DND-41 (cell line): ENCODE measurements at regions not wholly inside any gene's neighbourhood (a gene's known extent, or its start where the extent isn't known, plus 50 kb on each side); places are given as distances from the start of the nearest gene placed in this dataset.
"Not testable (repeated sequence)": the region's sequence is repeated elsewhere in the genome, so short reads cannot be mapped to it uniquely, and the experiment has no call there.

Experiments used
- ATAC-seq: fragments of 200-7000 bp; cut with Tn5 transposase; 3 replicates; pipeline ENCODE4 v1.9.1; 2021; ENCODE audit warnings: low read depth; ENCODE audit not compliant: insufficient read depth
- DNase-seq: peaks from one replicate; pipeline ENCODE4 v3.0.0-alpha.2; 2020
- H2AFZ ChIP-seq: 2 replicates; pipeline ENCODE4 v1.6.0; 2012; ENCODE audit warnings: low read depth, low read length
- H3K27ac ChIP-seq: 2 replicates; pipeline ENCODE4 v1.5.1; 2012; ENCODE audit warnings: low read length, inconsistent platforms
- H3K27me3 ChIP-seq: fragments of 200-600 bp; sonication (generic); 2 replicates; pipeline ENCODE4 v1.6.0; 2012; ENCODE audit warnings: low read length, mild to moderate bottlenecking, inconsistent platforms; ENCODE audit not compliant: insufficient read depth, poor library complexity
- H3K36me3 ChIP-seq: 2 replicates; pipeline ENCODE4 v1.5.1; 2012; ENCODE audit warnings: low read length, inconsistent platforms; ENCODE audit not compliant: insufficient read depth
- H3K4me1 ChIP-seq: 2 replicates; pipeline ENCODE4 v1.5.1; 2012; ENCODE audit warnings: mild to moderate bottlenecking, low read length; ENCODE audit not compliant: insufficient read depth
- H3K4me2 ChIP-seq: 2 replicates; pipeline ENCODE4 v1.6.0; 2012; ENCODE audit warnings: mild to moderate bottlenecking, moderate library complexity, low read length, inconsistent platforms; ENCODE audit not compliant: insufficient read depth
- H3K4me3 ChIP-seq, 2 experiments: fragments of 200-600 bp in 1 of 2; shearing (Covaris generic) in 1 of 2; 2 replicates each; pipeline ENCODE4 v1.5.1; 2012 to 2016; ENCODE audit warnings: inconsistent platforms in 2 of 2, low read length in 2 of 2, mild to moderate bottlenecking in 2 of 2, low read depth in 1 of 2, moderate library complexity in 1 of 2
- H3K79me2 ChIP-seq: 2 replicates; pipeline ENCODE4 v1.6.0; 2012; ENCODE audit warnings: low read length, inconsistent platforms; ENCODE audit not compliant: insufficient read depth
- H3K9ac ChIP-seq: 2 replicates; pipeline ENCODE4 v1.6.0; 2012; ENCODE audit warnings: low read depth, mild to moderate bottlenecking, inconsistent platforms, low read length, moderate library complexity
- H3K9me3 ChIP-seq: 2 replicates; pipeline ENCODE4 v1.5.1; 2012; ENCODE audit warnings: low read length, moderate library complexity, mild to moderate bottlenecking, inconsistent platforms; ENCODE audit not compliant: insufficient read depth, severe bottlenecking
- H4K20me1 ChIP-seq: 2 replicates; pipeline ENCODE4 v1.6.0; 2012; ENCODE audit warnings: low read length; ENCODE audit not compliant: insufficient read depth
- CTCF ChIP-seq: IDR thresholded peaks from 2 replicates; pipeline ENCODE4 v1.5.1; 2012; ENCODE audit warnings: borderline replicate concordance, low read length, moderate library complexity, mild to moderate bottlenecking; ENCODE audit not compliant: poor library complexity, severe bottlenecking; ENCODE audit errors: extremely low read depth
- EZH2 ChIP-seq: IDR thresholded peaks from 3 replicates; pipeline ENCODE4 v1.6.1; 2012; ENCODE audit warnings: borderline replicate concordance, low read depth, mild to moderate bottlenecking, moderate library complexity, low read length, inconsistent platforms; ENCODE audit not compliant: severe bottlenecking

DNA sequence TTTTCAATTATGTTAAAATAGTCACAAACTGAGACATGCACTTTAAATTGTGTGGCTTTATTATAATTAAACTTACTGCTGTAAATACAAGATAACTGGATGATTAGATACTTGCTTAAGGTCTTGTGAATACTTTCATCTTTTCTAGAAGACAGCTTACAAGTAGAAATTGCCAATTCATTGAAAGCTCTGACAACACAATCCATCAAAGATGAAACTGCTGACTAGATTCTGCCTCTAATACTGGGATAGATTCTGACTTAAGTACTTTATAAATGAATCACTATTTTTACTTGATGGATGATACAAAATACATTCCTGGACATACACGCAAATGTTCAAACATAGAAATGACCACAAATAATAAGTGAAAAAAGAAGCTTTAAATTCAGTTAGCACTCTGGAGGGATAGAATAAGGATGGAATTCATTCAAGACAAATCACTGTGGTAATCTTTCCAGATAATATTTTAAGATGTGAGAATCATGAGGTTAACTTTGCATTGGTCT, 876.8 kb downstream of the RPS29 start:
- TF ChIP-seq EZH2: no peak
- no peaks in the 10 kb centered on the region for H3K36me3 ChIP-seq
- H3K4me1 ChIP-seq: no peaks in the 10 kb centered on the region
- H3K27ac ChIP-seq: no peak overlapping the region
- no peak overlapping the region for H3K4me3 ChIP-seq
- H3K9ac ChIP-seq: no peak overlapping the region
- H2AFZ ChIP-seq: no peak overlapping the region
- DNase-seq: no peak
- no peak overlapping the region for H3K4me2 ChIP-seq
- no peaks in the 10 kb centered on the region for H3K9me3 ChIP-seq
- no peaks in the 10 kb centered on the region for H3K79me2 ChIP-seq
- ATAC-seq: no peak
- H3K27me3 ChIP-seq: no peaks in the 10 kb centered on the region
- no peaks in the 10 kb centered on the region for H4K20me1 ChIP-seq

DNA sequence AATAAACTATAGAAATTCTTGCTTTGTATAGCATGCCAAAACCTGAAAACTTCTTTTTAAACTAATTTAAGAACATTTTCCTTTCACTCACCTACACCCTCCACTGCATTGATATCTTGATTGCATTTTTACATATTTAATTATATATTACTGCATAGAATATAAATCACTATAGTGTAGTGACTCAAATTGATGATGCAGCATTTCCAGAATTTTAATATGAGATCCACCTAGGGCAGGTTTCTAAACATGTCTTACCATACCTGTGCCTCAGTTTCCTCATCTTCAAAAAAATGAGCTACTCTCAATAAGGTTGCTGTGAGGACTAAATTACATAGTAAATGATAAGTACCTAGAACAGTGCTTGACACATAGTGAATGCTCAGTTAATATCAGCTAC, 881.5 kb downstream of the RPS29 start:
- TF ChIP-seq CTCF: no peak
- H3K9ac ChIP-seq: no peak overlapping the region

DNA sequence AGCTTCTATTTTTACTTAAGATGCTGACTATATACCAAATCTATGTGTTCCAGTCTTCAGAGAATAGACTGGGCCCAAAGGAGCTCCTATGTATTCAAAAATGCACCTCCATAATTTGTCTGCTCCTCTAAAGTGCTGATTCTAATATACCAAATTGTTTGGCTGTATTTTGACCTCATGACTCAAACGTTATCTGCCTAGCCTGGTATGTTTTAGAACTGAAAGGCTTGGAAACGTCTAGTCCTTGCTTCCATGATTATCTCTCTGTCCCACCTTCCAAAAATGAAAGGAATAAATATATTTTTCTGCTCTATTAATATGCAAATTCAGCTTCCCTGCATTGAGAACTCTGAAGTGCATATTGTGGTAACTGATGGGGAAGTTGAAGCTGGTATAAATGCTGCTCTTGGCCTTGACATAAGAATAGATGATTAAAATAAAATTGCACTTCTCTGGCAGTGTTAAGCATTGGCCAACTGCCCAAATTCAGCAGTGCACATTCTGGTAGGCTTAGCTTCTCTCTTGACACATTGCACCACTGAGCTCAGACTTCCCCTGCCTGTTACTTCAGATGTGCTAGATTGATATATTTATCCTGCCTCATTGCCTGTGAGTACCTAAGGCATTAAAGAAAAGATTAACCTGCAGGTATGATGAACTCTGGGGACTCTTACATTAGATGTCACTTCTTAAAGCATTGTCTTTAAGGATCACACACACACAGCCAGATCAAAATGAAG, 882.3 kb downstream of the RPS29 start:
- Histone ChIP-seq H3K4me1 (no peaks in the 10 kb centered on the region), H3K79me2 (no peaks in the 10 kb centered on the region), H3K4me2 (no peak overlapping the region), H3K4me3 (no peak overlapping the region), H3K27ac (no peak overlapping the region), H2AFZ (no peak overlapping the region), H3K36me3 (no peaks in the 10 kb centered on the region), H3K27me3 (no peaks in the 10 kb centered on the region), H4K20me1 (no peaks in the 10 kb centered on the region), H3K9me3 (no peaks in the 10 kb centered on the region), H3K9ac (no peak overlapping the region)
- DNase-seq: no peak
- ATAC-seq: no peak
- TF ChIP-seq EZH2 (no peak), CTCF (no peak)

More for the DNA sequence above, 881.5 kb downstream of the RPS29 start:
- Histone ChIP-seq H3K36me3 (no peaks in the 10 kb centered on the region), H3K79me2 (no peaks in the 10 kb centered on the region), H3K4me2 (no peak overlapping the region), H4K20me1 (no peaks in the 10 kb centered on the region), H3K27ac (no peak overlapping the region), H3K27me3 (no peaks in the 10 kb centered on the region), H3K9me3 (no peaks in the 10 kb centered on the region), H3K4me3 (no peak overlapping the region), H2AFZ (no peak overlapping the region), H3K4me1 (no peaks in the 10 kb centered on the region)
- no peak for ATAC-seq
- no peak for DNase-seq

DNA sequence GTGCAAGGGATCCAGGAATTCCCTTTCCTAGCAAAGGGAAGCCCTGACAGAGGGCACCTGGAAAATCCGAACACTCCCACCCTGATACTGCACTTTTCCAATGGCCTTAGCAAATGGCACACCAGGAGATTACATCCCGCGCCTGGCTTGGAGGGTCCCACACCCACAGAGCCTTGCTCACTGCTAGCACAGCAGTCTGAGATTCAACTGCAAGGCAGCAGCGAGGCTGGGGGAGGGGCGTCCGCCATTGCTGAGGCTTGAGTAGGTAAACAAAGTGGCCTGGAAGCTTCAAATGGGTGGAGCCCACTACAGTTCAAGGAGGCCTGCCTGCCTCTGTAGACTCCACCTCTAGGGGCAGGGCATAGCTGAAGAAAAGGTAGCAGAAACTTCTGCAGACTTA, 888.8 kb downstream of the RPS29 start:
- H3K4me3 ChIP-seq, H3K4me2 ChIP-seq, H3K27ac ChIP-seq, H3K9ac ChIP-seq, H2AFZ ChIP-seq, H3K4me1 ChIP-seq, ATAC-seq, H3K36me3 ChIP-seq, H3K9me3 ChIP-seq, DNase-seq, H3K27me3 ChIP-seq, H4K20me1 ChIP-seq, H3K79me2 ChIP-seq: not testable (repeated sequence)
